Prostate gland (tissue), 2 donors: ENCODE measurements at regions not wholly inside any gene's neighbourhood (a gene's known extent, or its start where the extent isn't known, plus 50 kb on each side); places are given as distances from the start of the nearest gene placed in this dataset.

Experiments used
- CTCF ChIP-seq, 4 experiments: fragments of 200-600 bp in 2 of 4; fragments of 450-650 bp in 2 of 4; sonication (generic) in 2 of 4; IDR thresholded peaks; 1 replicate in 3 of 4; 2 replicates in 1 of 4; pipeline ENCODE4 v1.5.1; 2016 to 2019; ENCODE audit warnings: antibody characterized with exemption in 4 of 4, mild to moderate bottlenecking in 2 of 4, moderate library complexity in 2 of 4
- POLR2A ChIP-seq: fragments of 450-650 bp; IDR thresholded peaks from one replicate; pipeline ENCODE4 v1.6.1; 2016; ENCODE audit warnings: antibody characterized with exemption, mild to moderate bottlenecking

- no peak for TF ChIP-seq CTCF (IDR thresholded peaks at IDR 0.05)
- TF ChIP-seq POLR2A: no peak
Observed at GRCh38 chr16:65318590-65319257, 196.9 kb upstream of the CDH11 start.
